ENCODE measurements at regions not wholly inside any gene's neighbourhood (a gene's known extent, or its start where the extent isn't known, plus 50 kb on each side); places are given as distances from the start of the nearest gene placed in this dataset.

GRCh38 chr16:5590416-5590815, 492.8 kb upstream of the EEF2KMT start:
- TF ChIP-seq CTCF (IDR thresholded peaks at IDR 0.05) (no peak), POLR2A (IDR thresholded peaks at IDR 0.05) (no peak)

Data from uterus (tissue), 2 donors.